ENCODE measurements at regions not wholly inside any gene's neighbourhood (a gene's known extent, or its start where the extent isn't known, plus 50 kb on each side); places are given as distances from the start of the nearest gene placed in this dataset.

GRCh38 chr7:106190589-106191330 lies 78.6 kb upstream of the SYPL1 start:
- Mint-ChIP-seq H3K4me1 (no peaks in the 10 kb centered on the region), H3K9me3 (ENCODE audit: insufficient read depth) (no peaks in the 10 kb centered on the region), H3K27me3 (peaks cover 36% of the 10 kb centered on the region), H3K27ac (no peak overlapping the region), H3K4me3 (no peak overlapping the region)
- H3K9ac ChIP-seq (ENCODE audit: low read length), result no peak overlapping the region
- 100% methylated on average over 3 of the region's 10 CpGs for WGBS (ENCODE audit: insufficient coverage)
- ATAC-seq (ENCODE audit: low read depth), result no peak
- no peak overlapping the region for H3K4me3 ChIP-seq (ENCODE audit: control extremely low read depth in 1 of 5, extremely low read depth in 1 of 5, insufficient read depth in 1 of 5, low read depth in 2 of 5, low read length in 4 of 5)
- ChIA-PET POLR2A (no interaction called here), CTCF (interaction anchor here (0.6 to 2.4 kb wide), 2 partner anchors 14 to 99 kb away, joined by 3 to 11 read pairs; no protein-coding TSS in a partner anchor)
- intact Hi-C loops (cut with micrococcal nuclease), result no loop called here
- H4K20me1 ChIP-seq (ENCODE audit: control insufficient read depth, insufficient read depth, low read length, poor library complexity, severe bottlenecking), result no peaks in the 10 kb centered on the region
- H3K4me1 ChIP-seq (ENCODE audit: control insufficient read depth in 2 of 2, insufficient read depth in 2 of 2, low read length in 2 of 2), result no peaks in the 10 kb centered on the region
- no peaks in the 10 kb centered on the region for H3K36me3 ChIP-seq (replicated peaks in 1 of 2; ENCODE audit: control extremely low read depth in 1 of 2, control insufficient read depth in 1 of 2, extremely low read depth in 1 of 2, insufficient read depth in 2 of 2, low read length in 1 of 2)
- H3K27ac ChIP-seq (ENCODE audit: low read length in 2 of 2), result no peak overlapping the region
- H3K79me2 ChIP-seq (ENCODE audit: control insufficient read depth, insufficient read depth, low read length), result no peaks in the 10 kb centered on the region
- TF ChIP-seq, protein P1, sequence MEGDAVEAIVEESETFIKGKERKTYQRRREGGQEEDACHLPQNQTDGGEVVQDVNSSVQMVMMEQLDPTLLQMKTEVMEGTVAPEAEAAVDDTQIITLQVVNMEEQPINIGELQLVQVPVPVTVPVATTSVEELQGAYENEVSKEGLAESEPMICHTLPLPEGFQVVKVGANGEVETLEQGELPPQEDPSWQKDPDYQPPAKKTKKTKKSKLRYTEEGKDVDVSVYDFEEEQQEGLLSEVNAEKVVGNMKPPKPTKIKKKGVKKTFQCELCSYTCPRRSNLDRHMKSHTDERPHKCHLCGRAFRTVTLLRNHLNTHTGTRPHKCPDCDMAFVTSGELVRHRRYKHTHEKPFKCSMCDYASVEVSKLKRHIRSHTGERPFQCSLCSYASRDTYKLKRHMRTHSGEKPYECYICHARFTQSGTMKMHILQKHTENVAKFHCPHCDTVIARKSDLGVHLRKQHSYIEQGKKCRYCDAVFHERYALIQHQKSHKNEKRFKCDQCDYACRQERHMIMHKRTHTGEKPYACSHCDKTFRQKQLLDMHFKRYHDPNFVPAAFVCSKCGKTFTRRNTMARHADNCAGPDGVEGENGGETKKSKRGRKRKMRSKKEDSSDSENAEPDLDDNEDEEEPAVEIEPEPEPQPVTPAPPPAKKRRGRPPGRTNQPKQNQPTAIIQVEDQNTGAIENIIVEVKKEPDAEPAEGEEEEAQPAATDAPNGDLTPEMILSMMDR (IDR thresholded peaks at IDR 0.05), result no peak
- no peak for TF ChIP-seq EZH2 (IDR thresholded peaks at IDR 0.05; ENCODE audit: borderline replicate concordance, insufficient read depth, low read depth, low read length, poor library complexity, severe bottlenecking)
- no peak for DNase-seq
- no peak overlapping the region for H3K4me2 ChIP-seq (replicated peaks; ENCODE audit: low read depth, low read length, poor library complexity, severe bottlenecking)
- peaks cover 0 to 4% (median 0%) of the 10 kb centered on the region in 3 donors for H3K9me3 ChIP-seq (ENCODE audit: control extremely low read depth in 1 of 3, control insufficient read depth in 2 of 3, insufficient read depth in 1 of 3, low read length in 2 of 3)
- peaks cover 0 to 9% (median 3%) of the 10 kb centered on the region in 4 experiments for H3K27me3 ChIP-seq (replicated peaks in 1 of 4; ENCODE audit: control extremely low read depth in 1 of 4, control insufficient read depth in 3 of 4, insufficient read depth in 4 of 4, low read length in 3 of 4)
- H2AFZ ChIP-seq (ENCODE audit: insufficient read depth, low read depth, low read length, poor library complexity, severe bottlenecking), result no peak overlapping the region

DNA sequence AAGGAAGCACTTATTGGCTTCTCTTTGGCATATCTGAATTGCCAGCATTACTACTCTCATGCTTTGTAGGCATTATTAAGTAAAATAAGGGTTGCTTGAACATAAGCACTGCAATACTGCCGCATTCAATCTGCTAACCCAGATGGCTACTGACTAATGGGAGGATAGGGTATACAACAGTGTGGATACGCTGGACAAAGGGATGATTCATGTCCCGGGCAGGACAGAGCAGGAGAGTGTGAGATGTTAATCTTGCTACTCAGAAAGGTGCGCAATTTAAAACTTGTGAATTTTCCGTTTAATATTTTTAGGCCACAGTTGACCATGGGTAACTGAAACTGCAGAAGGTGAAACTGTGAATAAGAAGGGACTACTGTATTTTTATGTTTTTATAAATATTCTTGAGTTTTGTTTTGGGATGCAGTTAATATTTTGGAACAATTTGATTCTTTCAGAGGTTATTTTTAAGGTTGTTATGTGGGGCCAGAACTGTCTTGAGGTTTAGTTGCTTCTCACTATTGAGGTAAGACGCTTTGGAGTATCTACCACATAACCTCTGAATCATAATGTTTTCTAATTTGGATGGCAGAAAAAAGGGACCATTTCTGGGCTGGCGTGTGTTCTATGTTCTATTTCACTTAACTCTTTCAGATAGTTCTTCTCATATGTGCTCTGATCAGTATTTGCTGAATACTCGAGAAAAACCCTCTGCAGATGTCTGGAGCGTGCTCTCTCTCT lies 75.7 kb upstream of the SYPL1 start:
- DNase-seq, result no peak
- Histone ChIP-seq H3K4me3 (ENCODE audit: control extremely low read depth in 1 of 5, extremely low read depth in 1 of 5, insufficient read depth in 1 of 5, low read depth in 2 of 5, low read length in 4 of 5) (no peak overlapping the region), H3K9me3 (ENCODE audit: control extremely low read depth in 1 of 3, control insufficient read depth in 2 of 3, insufficient read depth in 1 of 3, low read length in 2 of 3) (peaks cover 0 to 4% (median 0%) of the 10 kb centered on the region in 3 donors), H3K79me2 (ENCODE audit: control insufficient read depth, insufficient read depth, low read length) (no peaks in the 10 kb centered on the region), H4K20me1 (ENCODE audit: control insufficient read depth, insufficient read depth, low read length, poor library complexity, severe bottlenecking) (no peaks in the 10 kb centered on the region), H3K27me3 (replicated peaks in 1 of 4; ENCODE audit: control extremely low read depth in 1 of 4, control insufficient read depth in 3 of 4, insufficient read depth in 4 of 4, low read length in 3 of 4) (no peaks in the 10 kb centered on the region), H3K4me2 (replicated peaks; ENCODE audit: low read depth, low read length, poor library complexity, severe bottlenecking) (no peak overlapping the region), H3K9ac (ENCODE audit: low read length) (no peak overlapping the region), H3K36me3 (replicated peaks in 1 of 2; ENCODE audit: control extremely low read depth in 1 of 2, control insufficient read depth in 1 of 2, extremely low read depth in 1 of 2, insufficient read depth in 2 of 2, low read length in 1 of 2) (no peaks in the 10 kb centered on the region), H3K4me1 (ENCODE audit: control insufficient read depth in 2 of 2, insufficient read depth in 2 of 2, low read length in 2 of 2) (no peaks in the 10 kb centered on the region), H2AFZ (ENCODE audit: insufficient read depth, low read depth, low read length, poor library complexity, severe bottlenecking) (no peak overlapping the region), H3K27ac (ENCODE audit: low read length in 2 of 2) (no peak overlapping the region)
- Mint-ChIP-seq H3K27ac (no peak overlapping the region), H3K4me1 (no peaks in the 10 kb centered on the region), H3K4me3 (no peak overlapping the region), H3K9me3 (ENCODE audit: insufficient read depth) (no peaks in the 10 kb centered on the region), H3K27me3 (peaks cover 18% of the 10 kb centered on the region)
- intact Hi-C loops (cut with micrococcal nuclease), result no loop called here
- no peak for ATAC-seq (ENCODE audit: low read depth)
- 95% methylated on average over 8 of the region's 9 CpGs for WGBS (ENCODE audit: insufficient coverage)
- POLR2A ChIA-PET, result no interaction called here
- CTCF ChIA-PET, result interaction anchor here (1.0 to 1.2 kb wide), 2 partner anchors 11 kb away, joined by 3 to 6 read pairs; no protein-coding TSS in a partner anchor
- TF ChIP-seq, protein P1 (IDR thresholded peaks at IDR 0.05), result no peak
- no peak for TF ChIP-seq EZH2 (IDR thresholded peaks at IDR 0.05; ENCODE audit: borderline replicate concordance, insufficient read depth, low read depth, low read length, poor library complexity, severe bottlenecking)

Measured in B cell (primary cell).